ENCODE measurements at regions not wholly inside any gene's neighbourhood (a gene's known extent, or its start where the extent isn't known, plus 50 kb on each side); places are given as distances from the start of the nearest gene placed in this dataset.

GRCh38 chr14:87045246-87045645 is 947.7 kb downstream of the GALC start:
- Histone ChIP-seq H3K4me3 (replicated peaks; ENCODE audit: low read depth, low read length) (no peak overlapping the region), H3K36me3 (ENCODE audit: control insufficient read depth, insufficient read depth, low read length) (no peaks in the 10 kb centered on the region), H3K27me3 (replicated peaks; ENCODE audit: control insufficient read depth, insufficient read depth, low read length) (no peaks in the 10 kb centered on the region)
- TF ChIP-seq CTCF (IDR thresholded peaks at IDR 0.05; ENCODE audit: insufficient read depth, low read length, poor library complexity, severe bottlenecking), result no peak
- DNase-seq (ENCODE audit: extremely low read depth, insufficient read length), result no peak

GRCh38 chr14:87044807-87045206 is 948.2 kb downstream of the GALC start:
- H3K36me3 ChIP-seq (ENCODE audit: control insufficient read depth, insufficient read depth, low read length), result no peaks in the 10 kb centered on the region
- DNase-seq (ENCODE audit: extremely low read depth, insufficient read length), result no peak
- TF ChIP-seq CTCF (IDR thresholded peaks at IDR 0.05; ENCODE audit: insufficient read depth, low read length, poor library complexity, severe bottlenecking), result no peak
- H3K4me3 ChIP-seq (replicated peaks; ENCODE audit: low read depth, low read length), result no peak overlapping the region
- no peaks in the 10 kb centered on the region for H3K27me3 ChIP-seq (replicated peaks; ENCODE audit: control insufficient read depth, insufficient read depth, low read length)

GRCh38 chr14:87043667-87044200 is 949.2 kb downstream of the GALC start:
- no peak for TF ChIP-seq CTCF (IDR thresholded peaks at IDR 0.05; ENCODE audit: insufficient read depth, low read length, poor library complexity, severe bottlenecking)

GRCh38 chr14:87042354-87042753 is 950.6 kb downstream of the GALC start:
- DNase-seq (ENCODE audit: extremely low read depth, insufficient read length), result no peak
- no peaks in the 10 kb centered on the region for H3K36me3 ChIP-seq (ENCODE audit: control insufficient read depth, insufficient read depth, low read length)
- H3K4me3 ChIP-seq (replicated peaks; ENCODE audit: low read depth, low read length), result no peak overlapping the region
- H3K27me3 ChIP-seq (replicated peaks; ENCODE audit: control insufficient read depth, insufficient read depth, low read length), result no peaks in the 10 kb centered on the region
- TF ChIP-seq CTCF (IDR thresholded peaks at IDR 0.05; ENCODE audit: insufficient read depth, low read length, poor library complexity, severe bottlenecking), result no peak

More at GRCh38 chr14:87043667-87044200, 949.2 kb downstream of the GALC start:
- no peak for DNase-seq (ENCODE audit: extremely low read depth, insufficient read length)
- H3K4me3 ChIP-seq (replicated peaks; ENCODE audit: low read depth, low read length), result no peak overlapping the region
- no peaks in the 10 kb centered on the region for H3K36me3 ChIP-seq (ENCODE audit: control insufficient read depth, insufficient read depth, low read length)
- no peaks in the 10 kb centered on the region for H3K27me3 ChIP-seq (replicated peaks; ENCODE audit: control insufficient read depth, insufficient read depth, low read length)

- no peak for DNase-seq (ENCODE audit: extremely low read depth, insufficient read length)
- no peak overlapping the region for H3K4me3 ChIP-seq (replicated peaks; ENCODE audit: low read depth, low read length)
- H3K36me3 ChIP-seq (ENCODE audit: control insufficient read depth, insufficient read depth, low read length), result no peaks in the 10 kb centered on the region
Measured at GRCh38 chr14:87041290-87042020, 951.5 kb downstream of the GALC start.

More at GRCh38 chr14:87041290-87042020, 951.5 kb downstream of the GALC start:
- no peaks in the 10 kb centered on the region for H3K27me3 ChIP-seq (replicated peaks; ENCODE audit: control insufficient read depth, insufficient read depth, low read length)
- TF ChIP-seq CTCF (IDR thresholded peaks at IDR 0.05; ENCODE audit: insufficient read depth, low read length, poor library complexity, severe bottlenecking), result no peak
